ENCODE measurements at regions not wholly inside any gene's neighbourhood (a gene's known extent, or its start where the extent isn't known, plus 50 kb on each side); places are given as distances from the start of the nearest gene placed in this dataset.

DNA sequence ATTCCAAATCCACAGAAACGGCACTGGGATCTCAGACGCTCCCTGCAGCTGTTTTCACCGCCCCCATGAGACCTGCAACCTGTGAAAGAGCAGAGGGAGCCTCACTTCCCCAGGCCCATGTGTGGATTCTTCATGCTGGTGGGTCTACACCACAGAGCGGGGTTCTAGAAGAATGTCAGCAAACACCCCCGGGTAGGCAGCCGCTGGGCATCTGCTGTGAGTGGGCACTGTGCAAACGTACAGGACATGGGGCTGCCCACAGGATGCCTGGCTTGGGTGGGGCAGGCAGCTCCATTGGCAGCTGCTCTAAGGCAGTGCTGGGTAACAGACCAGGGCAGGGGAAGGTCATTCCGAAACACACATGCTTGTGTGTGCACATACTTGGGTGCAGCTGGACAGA lies 174.9 kb downstream of the RBFOX3 start:
- no peak for DNase-seq (ENCODE audit: low read depth, low spot score)
- TF ChIP-seq, protein P1, sequence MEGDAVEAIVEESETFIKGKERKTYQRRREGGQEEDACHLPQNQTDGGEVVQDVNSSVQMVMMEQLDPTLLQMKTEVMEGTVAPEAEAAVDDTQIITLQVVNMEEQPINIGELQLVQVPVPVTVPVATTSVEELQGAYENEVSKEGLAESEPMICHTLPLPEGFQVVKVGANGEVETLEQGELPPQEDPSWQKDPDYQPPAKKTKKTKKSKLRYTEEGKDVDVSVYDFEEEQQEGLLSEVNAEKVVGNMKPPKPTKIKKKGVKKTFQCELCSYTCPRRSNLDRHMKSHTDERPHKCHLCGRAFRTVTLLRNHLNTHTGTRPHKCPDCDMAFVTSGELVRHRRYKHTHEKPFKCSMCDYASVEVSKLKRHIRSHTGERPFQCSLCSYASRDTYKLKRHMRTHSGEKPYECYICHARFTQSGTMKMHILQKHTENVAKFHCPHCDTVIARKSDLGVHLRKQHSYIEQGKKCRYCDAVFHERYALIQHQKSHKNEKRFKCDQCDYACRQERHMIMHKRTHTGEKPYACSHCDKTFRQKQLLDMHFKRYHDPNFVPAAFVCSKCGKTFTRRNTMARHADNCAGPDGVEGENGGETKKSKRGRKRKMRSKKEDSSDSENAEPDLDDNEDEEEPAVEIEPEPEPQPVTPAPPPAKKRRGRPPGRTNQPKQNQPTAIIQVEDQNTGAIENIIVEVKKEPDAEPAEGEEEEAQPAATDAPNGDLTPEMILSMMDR (IDR thresholded peaks at IDR 0.05; ENCODE audit: low read depth, low read length): no peak
- in situ Hi-C loops (cut with HindIII; ENCODE audit: low sequenced_read_pairs): no loop called here
- no peak overlapping the region for H3K4me3 ChIP-seq (ENCODE audit: low read depth, low read length)

DNA sequence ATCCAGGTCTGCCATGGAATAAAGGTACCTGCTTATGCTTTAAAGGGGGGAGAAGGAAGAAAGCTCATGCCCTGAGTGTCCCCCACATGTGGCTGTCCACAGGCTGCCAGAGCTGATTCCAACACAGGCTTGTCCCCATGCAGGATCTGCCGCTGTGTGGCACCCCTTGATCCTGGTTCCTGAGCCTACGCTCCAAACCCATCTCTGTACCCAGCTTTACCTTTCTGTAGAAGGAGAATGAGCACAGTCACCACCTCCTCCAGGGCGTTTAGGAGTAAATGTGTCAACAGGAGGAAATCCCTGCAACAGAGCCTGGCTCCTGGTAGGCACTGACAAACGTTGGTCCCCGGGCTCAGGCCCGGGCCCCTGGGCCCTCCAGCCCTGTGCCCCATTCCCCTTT lies 175.6 kb downstream of the RBFOX3 start:
- in situ Hi-C loops (cut with HindIII; ENCODE audit: low sequenced_read_pairs): no loop called here
- no peak overlapping the region for H3K4me3 ChIP-seq (ENCODE audit: low read depth, low read length)
- DNase-seq (ENCODE audit: low read depth, low spot score): no peak
- TF ChIP-seq, protein P1 (IDR thresholded peaks at IDR 0.05; ENCODE audit: low read depth, low read length): no peak

DNA sequence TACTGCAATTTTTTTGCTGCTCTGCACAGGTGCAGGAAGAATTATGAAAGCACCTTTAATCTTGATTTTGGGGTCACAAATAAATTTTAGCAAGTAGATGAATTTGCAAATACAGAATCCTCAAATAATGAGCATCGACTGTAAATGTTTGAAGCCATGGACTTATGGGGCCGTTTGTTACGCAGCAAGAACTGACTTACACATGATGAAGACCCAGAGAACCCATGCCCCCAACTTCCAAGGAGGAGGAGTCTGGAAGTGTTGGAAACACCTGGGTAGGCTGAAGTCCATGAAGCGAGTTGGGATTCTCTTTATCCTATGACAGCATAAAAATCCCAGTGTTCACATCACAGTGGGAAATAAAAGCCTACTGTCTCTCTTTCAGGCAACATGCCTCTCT lies 176.6 kb downstream of the RBFOX3 start:
- no peak overlapping the region for H3K4me3 ChIP-seq (ENCODE audit: low read depth, low read length)
- TF ChIP-seq, protein P1 (IDR thresholded peaks at IDR 0.05; ENCODE audit: low read depth, low read length): no peak
- no peak for DNase-seq (ENCODE audit: low read depth, low spot score)
- in situ Hi-C loops (cut with HindIII; ENCODE audit: low sequenced_read_pairs): no loop called here

DNA sequence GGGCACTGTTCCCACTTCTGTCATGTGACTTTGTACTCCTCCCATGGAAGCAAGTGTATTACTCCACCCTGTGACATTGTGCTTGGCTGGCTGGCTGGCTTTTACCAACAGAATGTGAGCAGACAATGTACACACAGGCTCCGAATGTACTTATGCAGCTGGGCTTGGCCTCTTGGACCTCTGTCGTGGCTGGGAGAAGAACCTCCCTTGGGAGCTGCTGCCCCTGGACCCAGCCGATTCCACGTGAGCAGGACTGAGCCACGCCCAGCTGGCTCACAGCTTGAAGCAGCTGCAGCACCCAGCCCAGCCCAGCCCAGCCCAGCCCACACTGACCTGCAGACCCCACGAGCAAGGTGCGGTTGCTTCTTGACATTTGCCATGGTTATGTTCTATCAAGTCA lies 177.5 kb downstream of the RBFOX3 start:
- DNase-seq (ENCODE audit: low read depth, low spot score): no peak
- TF ChIP-seq, protein P1 (IDR thresholded peaks at IDR 0.05; ENCODE audit: low read depth, low read length): no peak
- no peak overlapping the region for H3K4me3 ChIP-seq (ENCODE audit: low read depth, low read length)
- in situ Hi-C loops (cut with HindIII; ENCODE audit: low sequenced_read_pairs): no loop called here

DNA sequence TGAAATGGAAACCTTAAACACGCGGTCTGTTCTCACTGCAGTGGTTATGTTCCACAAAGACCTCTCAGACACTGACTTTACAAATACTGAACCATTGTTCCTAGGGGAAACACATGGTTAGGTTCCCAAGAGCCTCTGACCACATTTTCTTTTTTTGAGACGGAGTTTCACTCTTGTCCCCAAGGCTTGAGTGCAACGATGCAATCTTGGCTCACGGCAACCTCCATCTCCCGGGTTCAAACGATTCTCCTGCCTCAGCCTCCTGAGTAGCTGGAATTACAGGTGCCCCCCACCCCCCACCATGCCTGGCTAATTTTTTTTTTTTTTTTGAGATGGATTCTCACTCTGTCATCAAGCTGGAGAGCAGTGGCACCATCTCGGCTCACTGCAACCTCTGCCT lies 179.7 kb downstream of the RBFOX3 start:
- H3K4me3 ChIP-seq (ENCODE audit: low read depth, low read length): no peak overlapping the region
- in situ Hi-C loops (cut with HindIII; ENCODE audit: low sequenced_read_pairs): no loop called here
- TF ChIP-seq, protein P1 (IDR thresholded peaks at IDR 0.05; ENCODE audit: low read depth, low read length): no peak
- DNase-seq (ENCODE audit: low read depth, low spot score): no peak

DNA sequence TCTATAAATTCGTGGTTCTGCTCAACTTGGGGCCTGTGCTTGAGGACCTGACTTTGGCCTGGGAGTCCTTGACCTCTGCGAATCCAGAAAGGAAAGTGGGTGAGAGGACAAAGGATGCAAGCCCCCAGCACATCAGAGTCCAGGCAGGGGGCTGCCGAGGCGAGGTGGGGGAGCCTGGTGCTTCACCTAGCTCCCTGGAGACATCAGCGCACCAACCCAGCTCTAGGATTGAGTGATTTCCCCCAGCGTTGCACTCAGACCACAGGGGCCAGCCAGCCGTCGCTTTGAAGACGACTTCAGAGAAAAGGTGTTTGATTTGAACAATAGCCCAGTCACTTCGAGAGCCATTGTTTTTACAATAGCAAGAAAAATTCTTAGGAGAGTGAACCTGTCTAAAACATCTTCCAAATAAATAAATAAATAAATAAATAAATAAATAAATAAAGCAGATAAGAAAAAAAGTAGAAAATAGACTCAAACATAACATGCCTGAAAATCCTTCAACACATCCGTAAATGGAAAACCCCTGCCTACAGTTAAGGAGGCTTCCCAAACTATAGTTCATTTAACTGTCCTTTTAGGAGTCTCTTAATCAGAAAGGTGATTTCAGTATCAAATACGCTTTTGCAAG lies 180.9 kb downstream of the RBFOX3 start:
- TF ChIP-seq, protein P1 (IDR thresholded peaks at IDR 0.05; ENCODE audit: low read depth, low read length): no peak
- in situ Hi-C loops (cut with HindIII; ENCODE audit: low sequenced_read_pairs): no loop called here
- DNase-seq (ENCODE audit: low read depth, low spot score): no peak
- H3K4me3 ChIP-seq (ENCODE audit: low read depth, low read length): no peak overlapping the region
